Spleen (tissue), 7 donors: ENCODE measurements at regions not wholly inside any gene's neighbourhood (a gene's known extent, or its start where the extent isn't known, plus 50 kb on each side); places are given as distances from the start of the nearest gene placed in this dataset.

Experiments
- POLR2A ChIP-seq, 3 donors: fragments of 450-650 bp; IDR thresholded peaks; one replicate each; pipeline ENCODE4 v1.5.1; 2017; ENCODE audit warnings: antibody characterized with exemption in 3 of 3, mild to moderate bottlenecking in 1 of 3
- TF ChIP-seq, protein P1 (sequence below), 11 experiments: fragments of 200-600 bp in 7 of 11; fragments of 450-650 bp in 4 of 11; sonication (generic) in 4 of 11; IDR thresholded peaks in 8 of 11; conservative IDR thresholded peaks in 3 of 11; 1 replicate in 7 of 11; 2 replicates in 4 of 11; pipeline versions ENCODE4 v1.4.0 to v1.8.0; 2016 to 2021; ENCODE audit warnings: antibody characterized with exemption in 11 of 11, inconsistent platforms in 4 of 11, mild to moderate bottlenecking in 1 of 11
- donor health status: DM: no; HTN: no; CAD: no; lungs with moderate emphysema.
- donor health status: DM: no; HTN: no; CAD: no.
- donor health status: DM: no; HTN: no; CAD: no.

GRCh38 chr2:145277922-145278321, 758.0 kb upstream of the ZEB2 start:
- TF ChIP-seq, protein P1, sequence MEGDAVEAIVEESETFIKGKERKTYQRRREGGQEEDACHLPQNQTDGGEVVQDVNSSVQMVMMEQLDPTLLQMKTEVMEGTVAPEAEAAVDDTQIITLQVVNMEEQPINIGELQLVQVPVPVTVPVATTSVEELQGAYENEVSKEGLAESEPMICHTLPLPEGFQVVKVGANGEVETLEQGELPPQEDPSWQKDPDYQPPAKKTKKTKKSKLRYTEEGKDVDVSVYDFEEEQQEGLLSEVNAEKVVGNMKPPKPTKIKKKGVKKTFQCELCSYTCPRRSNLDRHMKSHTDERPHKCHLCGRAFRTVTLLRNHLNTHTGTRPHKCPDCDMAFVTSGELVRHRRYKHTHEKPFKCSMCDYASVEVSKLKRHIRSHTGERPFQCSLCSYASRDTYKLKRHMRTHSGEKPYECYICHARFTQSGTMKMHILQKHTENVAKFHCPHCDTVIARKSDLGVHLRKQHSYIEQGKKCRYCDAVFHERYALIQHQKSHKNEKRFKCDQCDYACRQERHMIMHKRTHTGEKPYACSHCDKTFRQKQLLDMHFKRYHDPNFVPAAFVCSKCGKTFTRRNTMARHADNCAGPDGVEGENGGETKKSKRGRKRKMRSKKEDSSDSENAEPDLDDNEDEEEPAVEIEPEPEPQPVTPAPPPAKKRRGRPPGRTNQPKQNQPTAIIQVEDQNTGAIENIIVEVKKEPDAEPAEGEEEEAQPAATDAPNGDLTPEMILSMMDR (IDR thresholded peaks at IDR 0.05 in 8 of 11, conservative IDR thresholded peaks at IDR 0.05 in 3 of 11) = no peak
- TF ChIP-seq POLR2A (IDR thresholded peaks at IDR 0.05) = no peak
